ENCODE measurements at regions not wholly inside any gene's neighbourhood (a gene's known extent, or its start where the extent isn't known, plus 50 kb on each side); places are given as distances from the start of the nearest gene placed in this dataset.
A peak's percentile ranks its signal among the peaks of the same experiment; 100 is the strongest.

DNA sequence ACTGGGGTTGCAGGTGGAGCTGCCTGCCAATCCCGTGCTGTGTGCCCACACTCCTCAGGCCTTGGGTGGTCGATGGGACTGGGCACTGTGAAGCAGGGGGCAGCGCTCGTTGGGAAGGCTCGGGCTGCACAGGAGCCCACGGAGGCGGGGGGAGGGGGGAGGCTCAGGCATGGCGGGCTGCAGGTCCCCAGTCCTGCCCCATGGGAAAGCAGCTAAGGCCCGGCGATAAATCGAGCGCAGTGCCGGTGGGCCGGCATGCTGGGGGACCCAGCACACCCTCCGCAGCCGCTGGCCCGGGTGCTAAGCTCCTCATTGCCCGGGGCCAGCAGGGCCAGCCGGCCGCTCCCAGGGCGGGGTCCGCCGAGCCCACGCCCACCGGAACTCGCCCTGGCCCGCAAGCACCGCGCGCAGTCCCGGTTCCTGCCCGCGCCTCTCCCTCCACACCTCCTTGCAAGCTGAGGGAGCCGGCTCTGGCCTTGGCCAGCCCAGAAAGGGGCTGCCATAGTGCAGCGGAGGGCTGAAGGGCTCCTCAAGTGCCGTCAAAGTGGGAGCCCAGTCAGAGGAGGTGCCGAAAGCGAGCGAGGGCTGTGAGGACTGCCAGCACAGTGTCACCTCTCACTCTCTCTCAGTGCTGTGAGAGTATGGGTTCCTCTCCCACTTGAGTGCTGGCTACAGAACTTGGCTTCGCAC lies 1210.6 kb upstream of the NXPH2 start:
- Histone ChIP-seq H3K36me3 (no peaks in the 10 kb centered on the region), H3K9me3 (peaks cover 0 to 9% (median 0%) of the 10 kb centered on the region in 4 donors), H3K4me3 (no peak overlapping the region), H3K4me1 (no peaks in the 10 kb centered on the region), H3K27ac (no peak overlapping the region), H3K27me3 (no peaks in the 10 kb centered on the region)
- peak in 1 of 2 donors; percentile 73 for DNase-seq
- WGBS, 2 donors = 93 to 95% methylated on average over 3 to 40 of the region's 40 CpGs
- ATAC-seq (ENCODE audit: low FRiP score in 2 of 2) = no peak
- no peak for TF ChIP-seq POLR2A (IDR thresholded peaks at IDR 0.05)
- TF ChIP-seq POLR2AphosphoS5 (IDR thresholded peaks at IDR 0.05) = no peak
- TF ChIP-seq, protein P1, sequence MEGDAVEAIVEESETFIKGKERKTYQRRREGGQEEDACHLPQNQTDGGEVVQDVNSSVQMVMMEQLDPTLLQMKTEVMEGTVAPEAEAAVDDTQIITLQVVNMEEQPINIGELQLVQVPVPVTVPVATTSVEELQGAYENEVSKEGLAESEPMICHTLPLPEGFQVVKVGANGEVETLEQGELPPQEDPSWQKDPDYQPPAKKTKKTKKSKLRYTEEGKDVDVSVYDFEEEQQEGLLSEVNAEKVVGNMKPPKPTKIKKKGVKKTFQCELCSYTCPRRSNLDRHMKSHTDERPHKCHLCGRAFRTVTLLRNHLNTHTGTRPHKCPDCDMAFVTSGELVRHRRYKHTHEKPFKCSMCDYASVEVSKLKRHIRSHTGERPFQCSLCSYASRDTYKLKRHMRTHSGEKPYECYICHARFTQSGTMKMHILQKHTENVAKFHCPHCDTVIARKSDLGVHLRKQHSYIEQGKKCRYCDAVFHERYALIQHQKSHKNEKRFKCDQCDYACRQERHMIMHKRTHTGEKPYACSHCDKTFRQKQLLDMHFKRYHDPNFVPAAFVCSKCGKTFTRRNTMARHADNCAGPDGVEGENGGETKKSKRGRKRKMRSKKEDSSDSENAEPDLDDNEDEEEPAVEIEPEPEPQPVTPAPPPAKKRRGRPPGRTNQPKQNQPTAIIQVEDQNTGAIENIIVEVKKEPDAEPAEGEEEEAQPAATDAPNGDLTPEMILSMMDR (IDR thresholded peaks at IDR 0.05) = no peak
- no peak for TF ChIP-seq EP300 (IDR thresholded peaks at IDR 0.05)

GRCh38 chr2:139969323-139969722 lies 1189.1 kb upstream of the NXPH2 start:
- WGBS, 2 donors = 65 to 76% methylated on average over 3 of the region's 3 CpGs
- Histone ChIP-seq H3K36me3 (no peaks in the 10 kb centered on the region), H3K27ac (no peak overlapping the region), H3K4me1 (no peaks in the 10 kb centered on the region), H3K4me3 (no peak overlapping the region), H3K9me3 (no peaks in the 10 kb centered on the region), H3K27me3 (no peaks in the 10 kb centered on the region)
- ATAC-seq (ENCODE audit: low FRiP score in 2 of 2) = no peak
- no peak for TF ChIP-seq POLR2A (IDR thresholded peaks at IDR 0.05)
- DNase-seq = no peak

GRCh38 chr2:139968588-139968987 lies 1188.4 kb upstream of the NXPH2 start:
- H3K4me3 ChIP-seq = no peak overlapping the region
- DNase-seq = no peak
- TF ChIP-seq EP300 (IDR thresholded peaks at IDR 0.05) = no peak
- no peak for TF ChIP-seq POLR2A (IDR thresholded peaks at IDR 0.05)
- TF ChIP-seq POLR2AphosphoS5 (IDR thresholded peaks at IDR 0.05) = no peak
- TF ChIP-seq, protein P1 (IDR thresholded peaks at IDR 0.05) = no peak
- H3K27ac ChIP-seq = no peak overlapping the region
- no peaks in the 10 kb centered on the region for H3K27me3 ChIP-seq
- no peak for ATAC-seq (ENCODE audit: low FRiP score in 2 of 2)
- H3K9me3 ChIP-seq = no peaks in the 10 kb centered on the region
- H3K4me1 ChIP-seq = no peaks in the 10 kb centered on the region
- 76 to 77% methylated on average over 5 of the region's 5 CpGs for WGBS, 2 donors
- no peaks in the 10 kb centered on the region for H3K36me3 ChIP-seq

DNA sequence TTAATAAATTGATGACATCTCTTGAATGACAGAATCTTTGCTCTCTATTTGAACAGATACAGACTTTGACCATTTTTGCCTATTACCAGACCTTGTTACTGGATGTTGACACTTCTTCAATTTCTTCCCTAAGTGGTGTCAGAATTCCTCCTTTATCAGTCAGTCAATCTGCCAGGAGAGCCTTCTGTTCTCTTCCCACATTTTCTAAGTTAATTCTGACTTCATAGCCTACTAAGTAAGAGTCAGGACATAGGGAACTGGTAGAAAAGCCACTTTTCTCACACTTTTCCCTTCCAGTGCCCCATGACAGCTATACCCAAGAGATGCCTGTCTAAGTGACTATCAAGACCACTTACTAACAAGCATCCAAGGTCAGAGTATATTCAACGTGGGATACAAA lies 1187.5 kb upstream of the NXPH2 start:
- TF ChIP-seq, protein P1 (IDR thresholded peaks at IDR 0.05) = no peak
- TF ChIP-seq POLR2A (IDR thresholded peaks at IDR 0.05) (no peak), EP300 (IDR thresholded peaks at IDR 0.05) (no peak), POLR2AphosphoS5 (IDR thresholded peaks at IDR 0.05) (no peak)
- H3K4me3 ChIP-seq = no peak overlapping the region
- H3K27me3 ChIP-seq = no peaks in the 10 kb centered on the region
- H3K36me3 ChIP-seq = no peaks in the 10 kb centered on the region
- H3K9me3 ChIP-seq = no peaks in the 10 kb centered on the region
- H3K27ac ChIP-seq = no peak overlapping the region
- ATAC-seq (ENCODE audit: low FRiP score in 2 of 2) (no peak), DNase-seq (no peak)
- WGBS, 2 donors = 52 to 68% methylated on average over 1 of the region's 1 CpG
- no peaks in the 10 kb centered on the region for H3K4me1 ChIP-seq

GRCh38 chr2:139964721-139965440 lies 1184.7 kb upstream of the NXPH2 start:
- no peak overlapping the region for H3K4me3 ChIP-seq
- H3K4me1 ChIP-seq = no peaks in the 10 kb centered on the region
- no peak for TF ChIP-seq POLR2A (IDR thresholded peaks at IDR 0.05)
- no peak for TF ChIP-seq POLR2AphosphoS5 (IDR thresholded peaks at IDR 0.05)
- no peak for TF ChIP-seq EP300 (IDR thresholded peaks at IDR 0.05)
- TF ChIP-seq, protein P1 (IDR thresholded peaks at IDR 0.05) = no peak
- WGBS, 2 donors = 76 to 79% methylated on average over 3 of the region's 3 CpGs
- H3K27ac ChIP-seq = no peak overlapping the region
- DNase-seq (no peak), ATAC-seq (ENCODE audit: low FRiP score in 2 of 2) (no peak)
- no peaks in the 10 kb centered on the region for H3K36me3 ChIP-seq
- H3K9me3 ChIP-seq = no peaks in the 10 kb centered on the region
- no peaks in the 10 kb centered on the region for H3K27me3 ChIP-seq

All from upper lobe of left lung (tissue), 6 donors.